Germinal center (tissue), 1 donor: ENCODE measurements at regions not wholly inside any gene's neighbourhood (a gene's known extent, or its start where the extent isn't known, plus 50 kb on each side); places are given as distances from the start of the nearest gene placed in this dataset.
A peak's percentile ranks its signal among the peaks of the same experiment; 100 is the strongest.

Source experiments
- DNase-seq: peaks from one replicate; pipeline ENCODE4 v3.0.0; 2012; ENCODE audit warnings: mixed read lengths, low spot score

- DNase-seq = no peak
These were observed 167.4 kb upstream of the C1orf21 start for GRCh38 chr1:184219414-184219813.

DNA sequence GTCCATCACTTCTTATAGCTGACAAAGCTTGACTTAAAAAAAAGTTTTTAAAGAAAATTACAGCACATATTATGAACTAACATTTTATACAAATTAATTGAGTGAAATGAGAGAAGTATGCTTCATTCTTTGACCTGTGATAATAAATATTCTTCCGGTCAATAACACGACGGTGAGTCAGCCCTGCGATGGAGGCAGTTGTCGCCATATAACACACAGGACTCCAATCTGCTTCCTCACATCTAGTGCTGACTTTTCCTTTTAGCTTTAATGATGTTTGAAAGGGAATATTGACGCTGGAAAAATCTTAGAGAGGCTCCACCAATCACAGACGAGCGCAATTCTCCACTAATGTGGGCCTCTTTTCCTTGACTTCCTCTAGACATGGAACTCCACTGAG is 166.9 kb upstream of the C1orf21 start:
- no peak for DNase-seq

- DNase-seq = no peak
These were observed 165.7 kb upstream of the C1orf21 start for GRCh38 chr1:184221087-184221486.

GRCh38 chr1:184222652-184223052 is 164.2 kb upstream of the C1orf21 start:
- peak; percentile 32 for DNase-seq

- DNase-seq = no peak
These were observed 163.6 kb upstream of the C1orf21 start for GRCh38 chr1:184223216-184223615.

- no peak for DNase-seq
These were observed 161.3 kb upstream of the C1orf21 start for GRCh38 chr1:184225283-184226099.

GRCh38 chr1:184226100-184226487 is 160.7 kb upstream of the C1orf21 start:
- no peak for DNase-seq

DNA sequence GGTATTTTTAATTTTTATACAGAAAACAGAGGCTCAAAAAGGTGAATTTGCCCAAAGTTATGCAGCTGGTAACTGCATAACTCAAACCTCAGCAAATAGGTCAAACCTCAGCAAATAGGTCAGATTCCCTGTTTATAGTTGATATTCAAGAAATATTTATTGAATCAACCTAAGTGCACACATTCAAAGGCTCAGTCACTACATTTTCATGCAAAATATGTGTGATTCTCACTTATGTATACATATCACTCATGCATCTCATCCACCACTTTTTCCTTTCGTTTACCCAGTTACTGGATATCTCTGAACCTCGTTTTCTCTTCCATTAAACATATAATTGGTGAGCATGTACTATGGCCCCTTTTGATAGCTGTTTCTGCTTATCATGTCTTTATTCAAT is 158.3 kb upstream of the C1orf21 start:
- no peak for DNase-seq

DNA sequence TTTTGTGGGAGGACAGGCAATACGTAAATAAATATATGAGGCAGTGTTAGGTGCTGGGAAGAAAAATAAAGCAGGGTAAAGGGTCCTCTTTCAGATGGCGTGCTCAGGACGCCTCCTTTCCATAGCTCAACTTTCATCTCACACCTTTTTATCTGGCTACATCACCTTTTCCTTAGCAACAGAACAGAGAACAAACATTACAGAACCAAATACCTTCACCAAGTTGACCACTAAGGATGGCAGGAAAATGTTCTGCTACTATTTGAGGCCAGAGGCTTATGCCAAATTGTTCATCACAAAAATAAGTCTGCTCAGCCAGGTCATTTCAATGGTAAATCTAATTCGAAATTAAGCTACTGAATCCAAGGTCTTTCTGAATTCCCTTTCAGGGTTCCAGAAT is 149.2 kb upstream of the C1orf21 start:
- DNase-seq = no peak

GRCh38 chr1:184241446-184241845 is 145.4 kb upstream of the C1orf21 start:
- no peak for DNase-seq

DNA sequence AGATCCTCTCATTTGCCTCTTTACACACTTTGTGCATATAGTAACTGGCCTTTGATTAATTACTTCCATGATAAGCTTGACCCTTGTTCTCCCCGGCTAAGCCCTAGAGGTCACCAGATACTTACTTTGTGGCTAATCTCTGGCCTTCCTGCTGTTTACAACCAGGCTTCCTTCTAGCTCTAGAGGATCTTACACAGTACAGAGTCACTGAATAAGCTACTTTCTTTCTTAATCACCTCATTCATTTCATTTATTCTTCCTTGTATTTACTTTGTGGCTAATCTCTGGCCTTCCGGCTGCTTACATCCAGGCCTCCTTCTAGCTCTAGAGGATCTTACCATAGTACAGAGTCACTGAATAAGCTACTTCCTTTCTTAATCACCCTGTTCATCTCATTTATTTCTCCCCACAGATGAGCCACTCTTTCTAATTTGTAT is 144.3 kb upstream of the C1orf21 start:
- DNase-seq = no peak

GRCh38 chr1:184244962-184245361 is 141.9 kb upstream of the C1orf21 start:
- DNase-seq = no peak

DNA sequence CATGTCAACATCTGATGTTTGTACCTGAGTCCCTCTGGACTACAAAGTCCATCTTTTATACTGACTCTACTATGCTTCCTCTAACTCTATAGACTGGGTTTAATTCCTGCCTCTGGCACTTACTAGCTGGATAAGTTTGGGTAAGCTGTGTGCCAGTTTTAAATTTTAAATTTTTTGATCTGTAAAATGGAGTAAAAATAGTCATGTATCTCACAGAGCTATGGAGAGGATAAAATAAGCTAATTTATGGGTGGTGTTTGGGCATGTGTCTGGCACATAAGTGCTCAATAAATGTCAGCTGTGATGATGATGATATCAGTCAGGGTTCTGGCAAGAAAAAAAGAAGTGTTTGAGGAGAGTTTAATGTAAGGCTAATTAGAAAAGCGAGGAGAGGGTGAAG is 139.2 kb upstream of the C1orf21 start:
- DNase-seq = no peak

DNA sequence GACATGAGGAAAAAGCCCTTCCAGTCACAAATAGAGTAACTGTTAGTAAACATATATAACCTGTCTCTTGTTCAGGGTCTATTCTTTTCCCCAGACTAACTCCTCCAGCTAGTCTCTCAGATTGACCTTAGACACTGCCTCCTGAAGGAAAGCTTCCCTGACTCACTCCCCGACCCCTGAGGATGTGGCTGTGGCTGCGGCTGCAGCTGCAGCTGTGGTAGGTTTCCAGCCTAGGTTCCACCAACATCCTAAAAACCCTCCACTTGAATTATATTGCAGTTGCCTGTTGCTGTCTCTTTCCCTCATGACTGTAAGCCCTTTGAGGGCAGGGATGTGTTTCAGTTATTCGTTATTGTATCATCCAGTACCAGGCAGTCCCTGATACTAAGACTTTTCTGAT is 132.9 kb upstream of the C1orf21 start:
- DNase-seq = no peak

GRCh38 chr1:184254849-184255248 is 132.0 kb upstream of the C1orf21 start:
- DNase-seq = no peak

- DNase-seq = no peak
These were observed 131.3 kb upstream of the C1orf21 start for GRCh38 chr1:184255560-184255959.

- no peak for DNase-seq
These were observed 129.0 kb upstream of the C1orf21 start for GRCh38 chr1:184257873-184258272.

DNA sequence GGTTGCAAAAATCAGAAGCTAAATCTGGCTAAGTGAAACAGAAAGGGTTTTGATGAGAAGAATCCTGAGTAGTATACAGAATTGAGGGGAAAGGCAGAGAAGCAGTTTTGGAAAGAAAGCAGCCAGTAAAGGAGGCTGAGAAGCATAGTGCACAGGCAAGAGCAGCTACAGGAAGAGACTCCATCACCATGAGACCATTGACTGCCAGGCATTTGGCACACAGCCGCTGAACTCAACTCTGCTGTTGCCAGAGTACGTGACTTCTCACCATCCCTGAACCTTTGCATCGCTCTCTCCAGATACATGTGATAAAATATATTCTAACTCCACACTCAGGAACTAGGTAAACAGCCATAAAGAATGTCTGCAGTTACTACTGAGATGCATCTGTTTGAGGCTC is 128.3 kb upstream of the C1orf21 start:
- no peak for DNase-seq

DNA sequence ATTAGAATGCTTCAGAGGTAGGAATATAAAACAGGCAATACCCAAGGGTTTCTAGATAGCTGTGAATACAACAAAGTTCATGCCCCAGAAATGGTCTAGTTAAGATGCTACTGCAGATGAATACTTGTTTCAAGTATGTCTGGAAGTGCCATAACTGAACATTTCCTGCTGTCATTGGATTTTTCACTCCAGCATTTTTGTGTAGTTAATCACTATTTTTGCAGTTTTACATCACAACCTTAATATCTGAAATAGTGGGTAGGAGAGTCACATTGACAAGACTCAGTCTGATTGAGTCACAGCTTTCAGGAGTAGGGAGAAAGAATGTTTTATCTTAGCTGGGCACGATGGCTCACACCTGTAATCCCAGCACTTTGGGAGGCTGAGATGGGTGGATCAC is 126.4 kb upstream of the C1orf21 start:
- DNase-seq = no peak

- no peak for DNase-seq
These were observed 124.7 kb upstream of the C1orf21 start for GRCh38 chr1:184262109-184262508.

DNA sequence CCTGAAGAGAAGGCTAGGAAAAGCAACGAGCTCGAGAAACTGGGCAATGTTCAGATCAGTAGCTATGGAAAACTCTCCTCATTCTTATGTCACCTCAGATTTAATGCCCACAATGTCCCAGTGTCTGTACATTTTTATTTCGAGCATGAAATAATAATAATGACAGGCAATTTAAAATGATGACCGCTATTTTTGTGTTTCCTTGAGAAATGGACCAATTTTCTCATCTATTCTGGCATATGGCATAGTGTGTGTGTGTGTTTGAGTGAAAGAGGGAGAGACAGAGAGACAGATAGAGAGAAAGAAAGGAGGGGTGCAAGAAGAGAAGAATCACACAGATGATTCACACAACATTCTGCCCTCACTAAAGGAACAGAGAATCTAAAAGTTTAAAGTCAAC is 119.1 kb upstream of the C1orf21 start:
- no peak for DNase-seq

DNA sequence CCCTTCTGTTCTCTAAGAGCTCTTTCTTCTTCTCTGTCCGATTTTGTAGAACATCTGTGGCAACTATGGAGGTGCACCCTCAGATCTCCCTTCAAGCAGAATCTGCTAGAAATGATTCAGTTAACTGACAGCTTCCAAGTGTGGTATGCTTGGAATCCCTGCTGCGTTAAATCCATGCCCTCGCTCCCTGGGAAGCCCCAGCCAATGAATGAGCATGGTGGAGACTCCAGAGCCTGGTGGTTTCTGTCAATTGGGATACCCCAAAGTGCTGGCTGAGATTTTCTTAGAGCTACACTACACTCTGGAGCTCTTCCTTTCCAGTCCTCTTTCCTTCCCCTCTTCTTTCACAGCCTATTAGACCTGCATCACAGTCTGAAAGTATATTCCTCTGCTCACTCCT is 116.3 kb upstream of the C1orf21 start:
- DNase-seq = no peak

DNA sequence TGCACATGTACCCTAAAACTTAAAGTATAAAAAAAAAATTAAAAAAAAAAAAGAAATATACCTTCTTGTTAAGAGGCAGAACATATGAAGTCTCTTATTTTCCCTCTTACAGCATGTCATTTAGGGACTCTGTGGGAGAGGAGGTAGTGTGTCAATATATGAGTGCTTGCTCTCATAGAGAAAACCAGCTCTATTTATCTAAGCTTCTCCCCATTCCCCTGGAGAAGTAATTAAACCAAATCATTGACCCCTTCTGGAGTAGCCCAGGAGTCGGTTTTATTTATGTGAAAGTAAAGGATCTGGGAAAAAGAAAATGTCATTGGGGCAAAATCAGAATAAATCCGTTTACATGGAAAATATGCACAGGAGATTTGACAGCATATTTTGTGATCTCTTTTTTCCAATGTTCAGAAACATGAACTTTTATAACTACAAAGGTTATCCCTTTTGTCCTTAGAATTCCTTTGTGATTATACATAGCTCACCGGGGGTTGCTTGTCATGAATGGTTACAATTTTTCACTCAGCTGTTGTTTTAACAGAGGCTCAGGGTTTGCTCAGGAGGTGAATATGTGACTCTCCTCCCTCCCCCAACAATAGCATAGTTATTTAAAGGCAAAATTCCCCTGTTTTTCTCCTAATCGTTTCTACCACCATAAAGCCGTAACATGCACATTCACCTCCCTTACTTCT is 114.5 kb upstream of the C1orf21 start:
- no peak for DNase-seq

DNA sequence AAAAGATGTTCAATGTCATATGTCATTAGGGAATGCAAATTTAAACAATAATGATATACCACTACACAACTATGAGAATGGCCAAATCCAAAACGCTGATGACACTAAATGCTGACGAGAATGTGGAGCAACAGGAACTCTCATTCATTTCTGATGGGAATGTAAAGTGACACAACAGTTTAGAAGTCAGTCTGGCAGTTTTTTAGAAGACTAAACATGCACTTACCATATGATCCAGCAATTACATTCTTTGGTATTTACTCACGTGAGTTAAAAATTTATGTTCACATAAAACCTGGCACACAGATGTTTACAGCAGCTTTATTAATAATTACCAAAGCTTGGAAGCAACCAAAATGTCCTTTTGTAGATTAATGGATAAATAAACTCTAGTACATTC is 110.4 kb upstream of the C1orf21 start:
- no peak for DNase-seq
